GM10266 (cell line): ENCODE measurements at regions not wholly inside any gene's neighbourhood (a gene's known extent, or its start where the extent isn't known, plus 50 kb on each side); places are given as distances from the start of the nearest gene placed in this dataset.

Experiments used
- DNase-seq: peaks from one replicate; pipeline ENCODE4 v3.0.0; 2012; ENCODE audit errors: extremely low spot score
- TF ChIP-seq, protein P1 (sequence below): IDR thresholded peaks from 2 replicates; pipeline ENCODE4 v1.5.1; 2012; ENCODE audit warnings: mild to moderate bottlenecking, low read depth; ENCODE audit not compliant: control insufficient read depth, insufficient read depth; ENCODE audit errors: missing control alignments

GRCh38 chr7:17501441-17502212 is 203.2 kb downstream of the AHR start:
- TF ChIP-seq, protein P1, sequence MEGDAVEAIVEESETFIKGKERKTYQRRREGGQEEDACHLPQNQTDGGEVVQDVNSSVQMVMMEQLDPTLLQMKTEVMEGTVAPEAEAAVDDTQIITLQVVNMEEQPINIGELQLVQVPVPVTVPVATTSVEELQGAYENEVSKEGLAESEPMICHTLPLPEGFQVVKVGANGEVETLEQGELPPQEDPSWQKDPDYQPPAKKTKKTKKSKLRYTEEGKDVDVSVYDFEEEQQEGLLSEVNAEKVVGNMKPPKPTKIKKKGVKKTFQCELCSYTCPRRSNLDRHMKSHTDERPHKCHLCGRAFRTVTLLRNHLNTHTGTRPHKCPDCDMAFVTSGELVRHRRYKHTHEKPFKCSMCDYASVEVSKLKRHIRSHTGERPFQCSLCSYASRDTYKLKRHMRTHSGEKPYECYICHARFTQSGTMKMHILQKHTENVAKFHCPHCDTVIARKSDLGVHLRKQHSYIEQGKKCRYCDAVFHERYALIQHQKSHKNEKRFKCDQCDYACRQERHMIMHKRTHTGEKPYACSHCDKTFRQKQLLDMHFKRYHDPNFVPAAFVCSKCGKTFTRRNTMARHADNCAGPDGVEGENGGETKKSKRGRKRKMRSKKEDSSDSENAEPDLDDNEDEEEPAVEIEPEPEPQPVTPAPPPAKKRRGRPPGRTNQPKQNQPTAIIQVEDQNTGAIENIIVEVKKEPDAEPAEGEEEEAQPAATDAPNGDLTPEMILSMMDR, result no peak
- no peak for DNase-seq

DNA sequence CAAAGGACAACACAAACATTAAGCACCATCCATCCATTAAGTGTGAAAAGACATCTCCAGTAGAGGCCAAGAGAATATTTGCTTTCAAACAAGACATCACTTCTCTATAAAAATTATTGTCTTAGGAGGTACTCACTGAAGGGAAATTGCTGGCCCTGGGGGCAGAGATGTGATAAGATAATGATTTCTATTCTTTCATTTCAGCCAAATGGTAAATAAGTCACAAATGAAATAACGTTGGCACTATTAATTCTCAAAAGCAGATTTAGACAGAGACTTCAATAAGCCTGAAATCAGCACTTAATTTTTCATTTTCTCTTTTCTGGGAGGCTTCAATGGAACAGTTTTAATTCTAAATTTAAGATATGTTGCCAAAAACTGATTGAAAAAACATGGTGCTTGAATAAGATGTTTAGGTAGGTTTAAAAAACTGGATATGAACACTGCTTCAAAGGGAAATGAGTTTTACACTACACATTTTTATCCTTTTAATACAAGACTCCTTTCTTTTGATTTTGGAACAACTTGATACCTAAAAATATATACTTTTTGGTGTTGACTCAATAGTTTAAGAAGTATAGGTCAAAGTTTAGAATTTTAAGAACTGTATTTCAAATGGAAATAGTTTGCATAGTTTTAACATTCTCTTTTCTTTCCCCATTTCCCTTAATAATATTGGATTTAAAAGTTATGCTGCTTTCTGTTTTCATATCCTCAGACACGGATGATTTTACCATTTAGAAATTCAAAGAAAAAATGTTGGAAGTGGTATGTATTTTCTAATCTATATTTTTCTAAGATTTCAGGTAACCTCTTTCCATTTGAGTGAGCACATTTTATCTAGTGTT is 204.0 kb downstream of the AHR start:
- DNase-seq, result no peak

GRCh38 chr7:17506095-17506494 is 207.6 kb downstream of the AHR start:
- DNase-seq, result peak; percentile 43
- TF ChIP-seq, protein P1, result no peak

More for the DNA sequence above, 204.0 kb downstream of the AHR start:
- TF ChIP-seq, protein P1, result no peak

- TF ChIP-seq, protein P1, result no peak
- no peak for DNase-seq
Measured at GRCh38 chr7:17506596-17506995, 208.1 kb downstream of the AHR start.

DNA sequence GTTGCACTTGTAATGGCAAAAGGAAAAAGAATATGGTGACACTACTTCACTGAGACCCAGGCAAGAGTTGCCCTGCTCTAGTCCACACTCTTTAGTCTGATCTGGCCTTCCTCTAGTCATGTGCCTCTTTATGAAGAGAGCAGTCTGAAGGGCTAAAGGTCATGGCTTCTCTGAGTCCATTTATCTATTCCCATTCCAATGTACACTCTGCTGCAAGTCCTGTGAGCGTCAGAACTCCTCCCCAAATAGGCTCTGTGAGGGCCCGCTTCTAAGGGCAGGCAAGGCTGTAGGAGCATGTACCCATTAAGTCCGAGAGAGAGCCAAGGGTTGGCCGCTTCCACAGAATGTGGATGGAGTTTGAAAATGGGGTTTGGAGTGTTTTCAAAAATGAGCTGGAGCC is 209.3 kb downstream of the AHR start:
- TF ChIP-seq, protein P1, result no peak
- no peak for DNase-seq

GRCh38 chr7:17512181-17512675 is 213.8 kb downstream of the AHR start:
- no peak for DNase-seq
- TF ChIP-seq, protein P1, result no peak
